DND-41 (cell line): ENCODE measurements at regions not wholly inside any gene's neighbourhood (a gene's known extent, or its start where the extent isn't known, plus 50 kb on each side); places are given as distances from the start of the nearest gene placed in this dataset.

Experiments used
- EZH2 ChIP-seq: IDR thresholded peaks from 3 replicates; pipeline ENCODE4 v1.6.1; 2012; ENCODE audit warnings: borderline replicate concordance, low read depth, mild to moderate bottlenecking, moderate library complexity, low read length, inconsistent platforms; ENCODE audit not compliant: severe bottlenecking
- TF ChIP-seq, protein P1 (sequence below): IDR thresholded peaks from 2 replicates; pipeline ENCODE4 v1.5.1; 2012; ENCODE audit warnings: borderline replicate concordance, low read length, moderate library complexity, mild to moderate bottlenecking; ENCODE audit not compliant: poor library complexity, severe bottlenecking; ENCODE audit errors: extremely low read depth

DNA sequence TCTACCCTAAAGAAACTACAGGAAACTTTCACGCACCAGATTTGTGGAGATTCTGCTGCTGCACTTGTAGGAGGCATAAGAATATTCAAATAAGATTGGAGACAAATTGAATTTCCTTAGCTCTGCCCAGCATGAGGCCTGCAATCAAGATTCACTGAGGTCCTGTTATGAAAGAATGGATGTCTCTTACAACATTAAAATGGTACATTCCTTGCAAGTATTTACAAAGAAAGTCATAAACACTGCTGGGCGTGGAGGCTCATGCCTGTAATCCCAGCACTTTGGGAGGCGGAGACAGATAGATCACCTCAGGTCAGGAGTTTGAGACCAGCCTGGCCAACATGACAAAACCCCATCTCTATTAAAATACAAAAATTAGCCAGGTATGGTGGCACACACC, 74.0 kb upstream of the MAP3K4 start:
- TF ChIP-seq, protein P1, sequence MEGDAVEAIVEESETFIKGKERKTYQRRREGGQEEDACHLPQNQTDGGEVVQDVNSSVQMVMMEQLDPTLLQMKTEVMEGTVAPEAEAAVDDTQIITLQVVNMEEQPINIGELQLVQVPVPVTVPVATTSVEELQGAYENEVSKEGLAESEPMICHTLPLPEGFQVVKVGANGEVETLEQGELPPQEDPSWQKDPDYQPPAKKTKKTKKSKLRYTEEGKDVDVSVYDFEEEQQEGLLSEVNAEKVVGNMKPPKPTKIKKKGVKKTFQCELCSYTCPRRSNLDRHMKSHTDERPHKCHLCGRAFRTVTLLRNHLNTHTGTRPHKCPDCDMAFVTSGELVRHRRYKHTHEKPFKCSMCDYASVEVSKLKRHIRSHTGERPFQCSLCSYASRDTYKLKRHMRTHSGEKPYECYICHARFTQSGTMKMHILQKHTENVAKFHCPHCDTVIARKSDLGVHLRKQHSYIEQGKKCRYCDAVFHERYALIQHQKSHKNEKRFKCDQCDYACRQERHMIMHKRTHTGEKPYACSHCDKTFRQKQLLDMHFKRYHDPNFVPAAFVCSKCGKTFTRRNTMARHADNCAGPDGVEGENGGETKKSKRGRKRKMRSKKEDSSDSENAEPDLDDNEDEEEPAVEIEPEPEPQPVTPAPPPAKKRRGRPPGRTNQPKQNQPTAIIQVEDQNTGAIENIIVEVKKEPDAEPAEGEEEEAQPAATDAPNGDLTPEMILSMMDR = no peak
- TF ChIP-seq EZH2 = no peak
